Fibroblast of skin of left biceps (primary cell): ENCODE measurements at regions not wholly inside any gene's neighbourhood (a gene's known extent, or its start where the extent isn't known, plus 50 kb on each side); places are given as distances from the start of the nearest gene placed in this dataset.

ENCODE experiments used
- DNase-seq, 2 experiments: peaks; one replicate each; pipeline ENCODE4 v3.0.0-alpha.2; 2013; ENCODE audit warnings: low read depth in 2 of 2

GRCh38 chr10:128465697-128466096, 339.5 kb upstream of the MKI67 start:
- DNase-seq, result no peak

GRCh38 chr10:128466831-128467371, 340.7 kb upstream of the MKI67 start:
- DNase-seq, result no peak

GRCh38 chr10:128468462-128468861, 342.2 kb upstream of the MKI67 start:
- no peak for DNase-seq

- no peak for DNase-seq
Measured at GRCh38 chr10:128469515-128469914, 343.3 kb upstream of the MKI67 start.

GRCh38 chr10:128470321-128470965, 344.2 kb upstream of the MKI67 start:
- no peak for DNase-seq

GRCh38 chr10:128471151-128471550, 344.9 kb upstream of the MKI67 start:
- no peak for DNase-seq

- no peak for DNase-seq
Measured at GRCh38 chr10:128472196-128472595, 346.0 kb upstream of the MKI67 start.

GRCh38 chr10:128473396-128473795, 347.2 kb upstream of the MKI67 start:
- no peak for DNase-seq

GRCh38 chr10:128473911-128474310, 347.7 kb upstream of the MKI67 start:
- no peak for DNase-seq

- DNase-seq, result no peak
Measured at GRCh38 chr10:128474571-128474970, 348.3 kb upstream of the MKI67 start.

- DNase-seq, result no peak
Measured at GRCh38 chr10:128475686-128476367, 349.6 kb upstream of the MKI67 start.

GRCh38 chr10:128476368-128476725, 350.1 kb upstream of the MKI67 start:
- no peak for DNase-seq

GRCh38 chr10:128476845-128477244, 350.6 kb upstream of the MKI67 start:
- no peak for DNase-seq

- DNase-seq, result no peak
Measured at GRCh38 chr10:128480601-128481000, 354.4 kb upstream of the MKI67 start.

GRCh38 chr10:128481152-128481840, 355.1 kb upstream of the MKI67 start:
- no peak for DNase-seq

GRCh38 chr10:128482052-128482451, 355.8 kb upstream of the MKI67 start:
- DNase-seq, result no peak

GRCh38 chr10:128483216-128483615, 357.0 kb upstream of the MKI67 start:
- DNase-seq, result no peak

- no peak for DNase-seq
Measured at GRCh38 chr10:128484041-128484440, 357.8 kb upstream of the MKI67 start.

- no peak for DNase-seq
Measured at GRCh38 chr10:128485701-128486235, 359.5 kb upstream of the MKI67 start.

- DNase-seq, result no peak
Measured at GRCh38 chr10:128487517-128487916, 361.3 kb upstream of the MKI67 start.

- no peak for DNase-seq
Measured at GRCh38 chr10:128489324-128490247, 363.4 kb upstream of the MKI67 start.
